GM21576 (cell line): ENCODE measurements at regions not wholly inside any gene's neighbourhood (a gene's known extent, or its start where the extent isn't known, plus 50 kb on each side); places are given as distances from the start of the nearest gene placed in this dataset.
"Not testable (repeated sequence)": the region's sequence is repeated elsewhere in the genome, so short reads cannot be mapped to it uniquely, and the experiment has no call there.

Experiments
- ATAC-seq: cut with Tn5 transposase; IDR thresholded peaks from one replicate; pipeline ENCODE4 v1.9.1; 2021; ENCODE audit warnings: mild to moderate bottlenecking, moderate library complexity; ENCODE audit not compliant: unreplicated experiment

- ATAC-seq = not testable (repeated sequence)
Observed at GRCh38 chr2:88802026-88802425, 110.6 kb downstream of the RPIA start.

- ATAC-seq = no peak
Observed at GRCh38 chr2:88807237-88807962, 115.9 kb downstream of the RPIA start.

GRCh38 chr2:88808083-88808482, 116.6 kb downstream of the RPIA start:
- no peak for ATAC-seq

GRCh38 chr2:88808652-88809051, 117.2 kb downstream of the RPIA start:
- ATAC-seq = no peak

GRCh38 chr2:88809216-88809615, 117.7 kb downstream of the RPIA start:
- no peak for ATAC-seq

GRCh38 chr2:88810017-88810416, 118.5 kb downstream of the RPIA start:
- no peak for ATAC-seq

GRCh38 chr2:88810488-88810887, 119.0 kb downstream of the RPIA start:
- ATAC-seq = no peak

- ATAC-seq = no peak
Observed at GRCh38 chr2:88811233-88811632, 119.8 kb downstream of the RPIA start.

- no peak for ATAC-seq
Observed at GRCh38 chr2:88811681-88812080, 120.2 kb downstream of the RPIA start.

- ATAC-seq = no peak
Observed at GRCh38 chr2:88813612-88814011, 122.1 kb downstream of the RPIA start.

GRCh38 chr2:88815282-88815681, 123.8 kb downstream of the RPIA start:
- ATAC-seq = no peak

GRCh38 chr2:88815697-88816096, 124.2 kb downstream of the RPIA start:
- ATAC-seq = no peak

- ATAC-seq = no peak
Observed at GRCh38 chr2:88818381-88818780, 126.9 kb downstream of the RPIA start.

- no peak for ATAC-seq
Observed at GRCh38 chr2:88824951-88825350, 133.5 kb downstream of the RPIA start.

GRCh38 chr2:88826399-88826798, 134.9 kb downstream of the RPIA start:
- no peak for ATAC-seq

- ATAC-seq = no peak
Observed at GRCh38 chr2:88827821-88828220, 136.3 kb downstream of the RPIA start.

- ATAC-seq = no peak
Observed at GRCh38 chr2:88828397-88829137, 137.1 kb downstream of the RPIA start.

- no peak for ATAC-seq
Observed at GRCh38 chr2:88829607-88830463, 138.4 kb downstream of the RPIA start.

GRCh38 chr2:88831071-88831791, 139.8 kb downstream of the RPIA start:
- ATAC-seq = no peak

GRCh38 chr2:88831792-88832248, 140.3 kb downstream of the RPIA start:
- ATAC-seq = peak; percentile 84
